ENCODE measurements at regions not wholly inside any gene's neighbourhood (a gene's known extent, or its start where the extent isn't known, plus 50 kb on each side); places are given as distances from the start of the nearest gene placed in this dataset.

DNA sequence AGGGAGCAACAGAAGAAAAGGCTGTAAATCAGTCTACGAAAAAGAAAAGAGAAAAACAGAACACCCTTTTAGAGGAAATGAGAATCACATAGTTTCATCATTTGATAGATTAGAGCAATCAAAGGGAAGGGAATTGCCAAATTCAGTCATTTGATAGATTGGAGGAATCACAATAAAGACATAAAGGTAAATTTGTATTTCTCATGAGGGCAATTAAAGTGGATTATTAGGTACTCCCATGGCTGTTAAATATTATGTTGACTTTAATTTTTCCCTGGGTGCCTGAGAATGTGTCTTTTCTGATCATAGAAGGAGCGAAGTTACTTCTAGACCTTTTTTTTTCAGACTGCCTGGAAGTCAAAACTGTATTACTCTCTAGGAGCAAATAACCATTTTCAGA lies 1145.7 kb downstream of the EPHA7 start:
- DNase-seq (ENCODE audit: low spot score in 2 of 2): no peak
- intact Hi-C loops (cut with DNase I; ENCODE audit: low total_unique reads): no loop called here
- TF ChIP-seq, protein P1, sequence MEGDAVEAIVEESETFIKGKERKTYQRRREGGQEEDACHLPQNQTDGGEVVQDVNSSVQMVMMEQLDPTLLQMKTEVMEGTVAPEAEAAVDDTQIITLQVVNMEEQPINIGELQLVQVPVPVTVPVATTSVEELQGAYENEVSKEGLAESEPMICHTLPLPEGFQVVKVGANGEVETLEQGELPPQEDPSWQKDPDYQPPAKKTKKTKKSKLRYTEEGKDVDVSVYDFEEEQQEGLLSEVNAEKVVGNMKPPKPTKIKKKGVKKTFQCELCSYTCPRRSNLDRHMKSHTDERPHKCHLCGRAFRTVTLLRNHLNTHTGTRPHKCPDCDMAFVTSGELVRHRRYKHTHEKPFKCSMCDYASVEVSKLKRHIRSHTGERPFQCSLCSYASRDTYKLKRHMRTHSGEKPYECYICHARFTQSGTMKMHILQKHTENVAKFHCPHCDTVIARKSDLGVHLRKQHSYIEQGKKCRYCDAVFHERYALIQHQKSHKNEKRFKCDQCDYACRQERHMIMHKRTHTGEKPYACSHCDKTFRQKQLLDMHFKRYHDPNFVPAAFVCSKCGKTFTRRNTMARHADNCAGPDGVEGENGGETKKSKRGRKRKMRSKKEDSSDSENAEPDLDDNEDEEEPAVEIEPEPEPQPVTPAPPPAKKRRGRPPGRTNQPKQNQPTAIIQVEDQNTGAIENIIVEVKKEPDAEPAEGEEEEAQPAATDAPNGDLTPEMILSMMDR (IDR thresholded peaks at IDR 0.05): no peak
- TF ChIP-seq POLR2A (IDR thresholded peaks at IDR 0.05): no peak
- no peak overlapping the region for H3K4me3 ChIP-seq (ENCODE audit: low read depth, poor library complexity, severe bottlenecking)
- 74 to 82% methylated on average over 2 of the region's 2 CpGs for WGBS, 2 donors

DNA sequence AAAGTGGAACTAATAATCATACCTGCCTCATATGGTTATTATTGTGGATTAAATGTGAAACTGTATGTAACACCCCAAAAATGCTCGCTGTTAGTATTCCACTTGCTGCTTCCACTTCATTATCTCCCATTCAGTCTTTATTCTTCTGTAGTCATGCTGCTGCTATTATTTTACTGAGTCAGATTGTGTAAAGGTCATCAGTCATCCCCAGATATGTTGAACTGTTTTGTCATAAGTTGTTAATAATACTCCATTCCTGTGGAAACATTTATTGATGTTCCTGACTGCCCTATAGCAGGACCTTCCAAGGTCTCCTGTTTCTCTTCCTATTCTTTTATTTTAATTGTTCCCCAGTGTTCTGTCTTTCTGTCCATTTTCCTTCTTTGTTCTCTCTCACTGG lies 1148.3 kb downstream of the EPHA7 start:
- no peak for TF ChIP-seq POLR2A (IDR thresholded peaks at IDR 0.05)
- TF ChIP-seq, protein P1 (IDR thresholded peaks at IDR 0.05): no peak
- WGBS, 2 donors: 89 to 90% methylated on average over 1 of the region's 1 CpG
- no peak for DNase-seq (ENCODE audit: low spot score in 2 of 2)
- no peak overlapping the region for H3K4me3 ChIP-seq (ENCODE audit: low read depth, poor library complexity, severe bottlenecking)
- intact Hi-C loops (cut with DNase I; ENCODE audit: low total_unique reads): no loop called here

DNA sequence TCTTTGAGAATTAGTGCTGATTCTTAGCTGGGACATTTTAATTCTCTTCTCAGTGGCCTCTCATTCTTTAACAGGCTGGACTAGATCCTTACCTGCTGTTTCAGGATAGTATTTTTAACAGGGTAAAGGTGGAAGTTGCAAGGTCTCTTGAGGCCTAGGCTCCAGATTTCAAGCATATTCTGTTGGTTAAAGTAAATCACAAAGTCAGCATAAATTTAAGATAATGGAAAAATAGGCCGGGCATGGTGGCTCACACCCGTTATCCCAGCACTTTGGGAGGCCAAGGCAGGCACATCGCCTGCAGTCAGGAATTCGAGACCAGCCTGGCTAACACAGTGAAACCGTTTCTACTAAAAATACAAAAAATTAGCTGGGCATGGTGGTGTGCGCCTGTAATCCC lies 1149.0 kb downstream of the EPHA7 start:
- intact Hi-C loops (cut with DNase I; ENCODE audit: low total_unique reads): no loop called here
- H3K4me3 ChIP-seq (ENCODE audit: low read depth, poor library complexity, severe bottlenecking): no peak overlapping the region
- TF ChIP-seq, protein P1 (IDR thresholded peaks at IDR 0.05): no peak
- TF ChIP-seq POLR2A (IDR thresholded peaks at IDR 0.05): no peak
- WGBS, 2 donors: 85 to 92% methylated on average over 6 of the region's 6 CpGs
- no peak for DNase-seq (ENCODE audit: low spot score in 2 of 2)

DNA sequence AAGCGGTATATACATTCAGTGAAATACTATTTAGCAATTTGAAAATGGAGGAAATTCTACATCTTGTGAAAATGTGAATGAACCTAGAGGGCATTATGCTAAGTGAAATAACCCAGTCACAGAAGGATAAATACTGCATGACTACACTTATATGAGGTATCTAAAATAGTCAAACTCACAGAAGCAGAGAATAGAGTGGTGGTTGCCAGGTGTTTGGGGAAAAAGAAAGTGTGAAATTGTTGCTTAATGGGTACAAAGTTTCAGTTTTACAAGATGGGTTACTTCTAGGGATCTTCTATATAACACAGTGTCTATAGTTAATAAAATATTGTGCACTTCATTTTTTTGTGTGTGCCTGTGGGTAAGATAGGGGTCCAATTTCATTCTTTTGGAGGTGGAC lies 1152.0 kb downstream of the EPHA7 start:
- no peak for DNase-seq (ENCODE audit: low spot score in 2 of 2)
- WGBS, 2 donors: 86 to 94% methylated on average over 1 of the region's 1 CpG
- TF ChIP-seq POLR2A (IDR thresholded peaks at IDR 0.05): no peak
- TF ChIP-seq, protein P1 (IDR thresholded peaks at IDR 0.05): no peak
- intact Hi-C loops (cut with DNase I; ENCODE audit: low total_unique reads): no loop called here
- H3K4me3 ChIP-seq (ENCODE audit: low read depth, poor library complexity, severe bottlenecking): no peak overlapping the region

DNA sequence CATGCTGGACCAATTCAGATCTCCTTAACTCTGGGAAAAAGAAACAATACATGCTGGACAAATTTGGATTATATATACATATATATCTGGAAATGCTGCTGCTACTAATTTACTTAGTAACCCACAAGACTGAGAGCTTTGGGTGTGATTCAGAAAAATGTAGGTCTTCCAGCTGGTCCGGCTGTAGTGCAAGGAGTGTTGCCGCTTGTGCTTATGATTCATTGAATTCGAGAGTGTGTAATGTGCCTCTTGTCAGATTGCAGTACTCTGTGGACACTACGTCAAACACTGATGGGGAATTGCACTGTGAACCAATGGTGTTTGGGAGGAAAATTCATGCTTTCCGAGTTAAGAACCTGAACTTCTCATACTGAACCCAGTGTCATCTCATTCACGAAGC lies 1155.5 kb downstream of the EPHA7 start:
- no peak for DNase-seq (ENCODE audit: low spot score in 2 of 2)
- H3K4me3 ChIP-seq (ENCODE audit: low read depth, poor library complexity, severe bottlenecking): no peak overlapping the region
- intact Hi-C loops (cut with DNase I; ENCODE audit: low total_unique reads): no loop called here
- WGBS, 2 donors: 69 to 73% methylated on average over 6 of the region's 6 CpGs
- TF ChIP-seq, protein P1 (IDR thresholded peaks at IDR 0.05): no peak
- TF ChIP-seq POLR2A (IDR thresholded peaks at IDR 0.05): no peak

DNA sequence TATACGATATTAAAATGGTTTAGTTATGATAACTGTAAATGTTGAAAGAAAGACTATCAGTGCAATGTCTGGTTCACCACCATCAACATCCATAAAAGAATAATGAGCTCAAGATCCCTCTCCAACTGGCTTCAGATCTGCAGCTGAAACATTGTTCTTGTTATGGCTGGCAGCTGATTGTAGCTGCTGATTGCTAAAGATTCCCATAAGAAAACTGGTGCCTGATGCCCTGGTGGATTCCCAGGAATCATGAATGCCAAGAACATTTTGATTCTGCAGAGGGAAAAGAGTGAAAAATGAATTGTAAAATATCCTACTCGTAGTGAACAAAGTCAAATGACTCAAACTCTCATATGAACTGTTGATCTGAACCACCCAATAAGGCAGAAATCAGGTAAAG lies 1160.2 kb downstream of the EPHA7 start:
- 40 to 46% methylated on average over 2 of the region's 2 CpGs for WGBS, 2 donors

More for the DNA sequence above, 1160.2 kb downstream of the EPHA7 start:
- no peak overlapping the region for H3K4me3 ChIP-seq (ENCODE audit: low read depth, poor library complexity, severe bottlenecking)
- intact Hi-C loops (cut with DNase I; ENCODE audit: low total_unique reads): no loop called here
- TF ChIP-seq, protein P1 (IDR thresholded peaks at IDR 0.05): no peak
- TF ChIP-seq POLR2A (IDR thresholded peaks at IDR 0.05): no peak
- no peak for DNase-seq (ENCODE audit: low spot score in 2 of 2)
